IMR-90 (cell line): ENCODE measurements at regions not wholly inside any gene's neighbourhood (a gene's known extent, or its start where the extent isn't known, plus 50 kb on each side); places are given as distances from the start of the nearest gene placed in this dataset.

ENCODE experiments used
- ATAC-seq: fragments of 200-7000 bp; cut with Tn5 transposase; 2 replicates; pipeline ENCODE4 v1.9.1; 2020; ENCODE audit warnings: low read depth, mild to moderate bottlenecking, moderate library complexity
- BruUV-seq: library from RNA; stranded (reverse); fragments of 400-500 nt; replicated peaks from 2 replicates; lab custom pipeline; 2021; lab: Mats Ljungman, UMichigan
- CTCF ChIA-PET: fragments of 300-600 bp; formaldehyde crosslinking; extraction: SDS; loops from one replicate; lab custom pipeline; 2021; ENCODE audit warnings: antibody characterized with exemption; lab: Yijun Ruan, JAX
- POLR2A ChIA-PET: fragments of 300-600 bp; sonication (Branson Sonifier 250); formaldehyde crosslinking; loops from one replicate; lab custom pipeline; 2022; ENCODE audit warnings: antibody characterized with exemption; ENCODE audit not compliant: unreplicated experiment; lab: Charles Lee
- DNase-seq: peaks from one replicate; pipeline ENCODE4 v3.0.0; 2013
- H2AFZ ChIP-seq: replicated peaks from 2 replicates; pipeline ENCODE3; 2013; ENCODE audit warnings: low read length, mild to moderate bottlenecking; ENCODE audit not compliant: poor library complexity
- H2AK5ac ChIP-seq: 2 replicates; pipeline ENCODE4 v1.6.1; 2013; ENCODE audit warnings: low read depth, low read length, inconsistent platforms
- H2AK9ac ChIP-seq: replicated peaks from 2 replicates; pipeline ENCODE3; 2013; ENCODE audit warnings: mild to moderate bottlenecking, low read depth, low read length, moderate library complexity; ENCODE audit not compliant: poor library complexity
- H2BK120ac ChIP-seq: 2 replicates; pipeline ENCODE4 v1.6.1; 2013; ENCODE audit warnings: low read depth, low read length, inconsistent platforms
- H2BK15ac ChIP-seq: 3 replicates; pipeline ENCODE4 v1.6.1; 2013; ENCODE audit warnings: low read depth, low read length, inconsistent platforms
- H2BK20ac ChIP-seq: 2 replicates; pipeline ENCODE4 v1.6.1; 2013; ENCODE audit warnings: low read depth, mild to moderate bottlenecking, inconsistent platforms, low read length, moderate library complexity
- H2BK5ac ChIP-seq: 2 replicates; pipeline ENCODE4 v1.6.1; 2013; ENCODE audit warnings: mild to moderate bottlenecking, low read depth, low read length, inconsistent platforms; ENCODE audit not compliant: poor library complexity, severe bottlenecking
- H3K14ac ChIP-seq: replicated peaks from 2 replicates; pipeline ENCODE4 v1.6.1; 2013; ENCODE audit warnings: low read depth, low read length, inconsistent platforms
- H3K18ac ChIP-seq: 2 replicates; pipeline ENCODE4 v1.6.1; 2013; ENCODE audit warnings: low read depth, low read length, control low read depth
- H3K23ac ChIP-seq: 2 replicates; pipeline ENCODE4 v1.6.1; 2013; ENCODE audit warnings: low read depth, low read length, inconsistent platforms
- H3K27ac ChIP-seq: 2 replicates; pipeline ENCODE4 v1.5.1; 2013; ENCODE audit warnings: mild to moderate bottlenecking, control low read depth, low read length; ENCODE audit not compliant: insufficient read depth
- H3K27me3 ChIP-seq: 2 replicates; pipeline ENCODE4 v1.6.1; 2013; ENCODE audit warnings: low read length; ENCODE audit not compliant: control insufficient read depth, insufficient read depth
- H3K36me3 ChIP-seq: 2 replicates; pipeline ENCODE4 v1.6.1; 2013; ENCODE audit warnings: low read length, mixed read lengths; ENCODE audit not compliant: control insufficient read depth, insufficient read depth
- H3K4ac ChIP-seq: 2 replicates; pipeline ENCODE4 v1.6.1; 2013; ENCODE audit warnings: low read depth, low read length, inconsistent platforms
- H3K4me1 ChIP-seq: 2 replicates; pipeline ENCODE4 v1.6.1; 2013; ENCODE audit warnings: low read length, mixed read lengths; ENCODE audit not compliant: control insufficient read depth, insufficient read depth
- H3K4me2 ChIP-seq: 2 replicates; pipeline ENCODE4 v1.6.1; 2013; ENCODE audit warnings: low read depth, mild to moderate bottlenecking, control low read depth, low read length, moderate library complexity
- H3K4me3 ChIP-seq: 2 replicates; pipeline ENCODE4 v1.5.1; 2013; ENCODE audit warnings: low read depth, mild to moderate bottlenecking, control low read depth, low read length, moderate library complexity; ENCODE audit not compliant: insufficient read depth
- H3K56ac ChIP-seq: 2 replicates; pipeline ENCODE4 v1.6.1; 2013; ENCODE audit warnings: low read length, inconsistent platforms; ENCODE audit not compliant: insufficient read depth; ENCODE audit errors: extremely low read depth
- H3K79me1 ChIP-seq, 2 experiments: 2 replicates each; pipeline ENCODE4 v1.6.1; 2013; ENCODE audit warnings: low read length in 2 of 2, inconsistent platforms in 1 of 2, low read depth in 1 of 2
- H3K9ac ChIP-seq: 2 replicates; pipeline ENCODE4 v1.6.1; 2013; ENCODE audit warnings: low read depth, low read length, control low read depth
- H3K9me1 ChIP-seq: 2 replicates; pipeline ENCODE4 v1.6.1; 2013; ENCODE audit warnings: low read length, inconsistent platforms; ENCODE audit not compliant: insufficient read depth
- H3K9me3 ChIP-seq: 2 replicates; pipeline ENCODE4 v1.6.1; 2013; ENCODE audit warnings: low read length; ENCODE audit not compliant: control insufficient read depth, insufficient read depth
- H4K20me1 ChIP-seq: 2 replicates; pipeline ENCODE4 v1.6.1; 2013; ENCODE audit warnings: low read length, inconsistent platforms; ENCODE audit not compliant: insufficient read depth
- H4K5ac ChIP-seq: 2 replicates; pipeline ENCODE4 v1.6.1; 2013; ENCODE audit warnings: mild to moderate bottlenecking, low read depth, low read length, control low read depth
- H4K8ac ChIP-seq, 2 experiments: 2 replicates each; pipeline ENCODE4 v1.6.1; 2013; ENCODE audit warnings: low read depth in 2 of 2, low read length in 2 of 2, control low read depth in 1 of 2, inconsistent platforms in 1 of 2
- H4K91ac ChIP-seq: 2 replicates; pipeline ENCODE4 v1.6.1; 2013; ENCODE audit warnings: low read depth, low read length, inconsistent platforms; ENCODE audit not compliant: insufficient read depth
- CEBPB ChIP-seq: IDR thresholded peaks from 2 replicates; pipeline ENCODE4 v1.6.1; 2012; ENCODE audit warnings: low read depth, low read length, improper control_type of control experiment
- whole genome bisulfite sequencing, 2 experiments: methylation state at CpG; one replicate each; pipeline versions ENCODE4 v1.1.5 to v1.1.7; 2013; ENCODE audit warnings: missing lambda C conversion rate in 2 of 2; ENCODE audit not compliant: insufficient read length in 1 of 2; ENCODE audit errors: extremely low coverage in 2 of 2; 5-methylcytosine and 5-hydroxymethylcytosine counted together
- dilution Hi-C: fragments of 300-500 bp; cut with HindIII; formaldehyde crosslinking; loops from one replicate; pipeline ENCODE4 v1.14.3; 2018; ENCODE audit warnings: low sequenced_read_pairs; ENCODE audit not compliant: unreplicated experiment
- in situ Hi-C: fragments of 300-500 bp; cut with MboI; formaldehyde crosslinking; loops from 3 replicates; pipeline ENCODE4 v1.14.3; 2019; ENCODE audit warnings: low sequenced_read_pairs, inconsistent platforms, mixed read lengths
- intact Hi-C: fragments of 100-400 bp; cut with micrococcal nuclease; formaldehyde crosslinking; loops from 2 replicates; pipeline ENCODE4 v1.10.0; 2022

DNA sequence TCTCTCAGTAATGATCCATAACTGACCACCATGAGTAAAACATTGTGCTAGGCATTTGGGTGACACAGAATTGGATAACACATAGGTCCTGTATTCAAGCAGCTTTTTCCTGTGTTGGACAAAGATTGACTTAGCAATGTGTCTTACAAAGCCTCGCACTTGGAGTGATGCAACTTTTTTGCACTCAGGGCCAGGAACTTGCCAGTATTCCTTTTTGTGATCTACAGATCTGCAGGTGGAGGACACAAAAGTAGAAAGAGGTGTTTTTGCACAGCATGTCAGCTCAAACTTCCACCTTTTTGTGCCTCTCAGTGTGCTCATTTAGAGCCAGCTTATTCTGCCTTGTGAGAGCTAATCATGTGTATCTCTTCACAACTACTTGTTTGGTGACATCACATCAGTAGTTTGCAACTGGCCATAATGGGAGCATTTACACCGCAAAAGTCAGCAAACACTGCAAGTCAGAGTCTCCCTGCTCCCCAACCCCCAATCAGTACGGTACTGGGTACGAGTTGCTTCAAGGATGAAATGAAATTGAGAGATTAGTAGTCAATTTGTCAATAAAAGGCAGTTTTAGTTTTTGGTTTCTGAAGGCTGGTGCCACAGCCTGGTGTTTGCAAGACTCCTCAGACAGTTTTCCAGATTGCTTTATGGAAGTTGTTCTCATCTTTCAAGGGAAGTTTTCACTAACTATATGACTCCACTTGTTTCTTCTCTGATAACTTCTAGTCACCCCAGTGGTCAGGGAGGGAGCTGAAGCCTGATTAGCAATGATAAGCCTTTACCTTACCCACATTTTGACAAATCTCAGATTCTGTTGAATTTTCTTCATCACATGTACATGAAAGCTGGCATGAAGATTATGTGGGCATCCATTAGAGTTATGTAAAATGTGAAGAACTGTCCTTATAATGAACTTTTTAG lies 149.1 kb downstream of the PDCD6IP start:
- Histone ChIP-seq H3K56ac (no peak overlapping the region), H3K27me3 (peaks cover 10% of the 10 kb centered on the region), H3K4ac (no peak overlapping the region), H3K9me1 (no peaks in the 10 kb centered on the region), H2AK9ac (no peak overlapping the region), H2AFZ (no peak overlapping the region), H4K5ac (no peak overlapping the region), H3K9me3 (no peaks in the 10 kb centered on the region), H3K79me1 (no peaks in the 10 kb centered on the region), H2BK120ac (no peak overlapping the region), H2BK20ac (no peak overlapping the region), H3K4me3 (no peak overlapping the region), H3K23ac (no peak overlapping the region), H4K20me1 (no peaks in the 10 kb centered on the region), H4K91ac (no peak overlapping the region), H3K27ac (no peak overlapping the region), H2BK15ac (no peak overlapping the region), H3K36me3 (no peaks in the 10 kb centered on the region), H3K14ac (no peak overlapping the region), H2AK5ac (no peak overlapping the region), H3K4me1 (no peaks in the 10 kb centered on the region), H3K18ac (no peak overlapping the region), H3K4me2 (no peak overlapping the region), H3K9ac (no peak overlapping the region), H2BK5ac (no peak overlapping the region), H4K8ac (no peak overlapping the region)
- ChIA-PET CTCF (no interaction called here), POLR2A (no interaction called here)
- dilution Hi-C loops (no loop called here), in situ Hi-C loops (no loop called here), intact Hi-C loops (no loop called here)
- ATAC-seq (no peak), DNase-seq (no peak)
- no TSS peak for BruUV-seq
- no CpG with 5 or more reads among the region's 4 CpGs for whole genome bisulfite sequencing, 2 experiments
- no peak for TF ChIP-seq CEBPB
